HG02870 (cell line): ENCODE measurements at regions not wholly inside any gene's neighbourhood (a gene's known extent, or its start where the extent isn't known, plus 50 kb on each side); places are given as distances from the start of the nearest gene placed in this dataset.

Experiments used
- ATAC-seq: cut with Tn5 transposase; IDR thresholded peaks from one replicate; pipeline ENCODE4 v1.9.1; 2021; ENCODE audit warnings: mild to moderate bottlenecking, moderate library complexity; ENCODE audit not compliant: unreplicated experiment

GRCh38 chr1:81129366-81129765 lies 671.4 kb upstream of the ADGRL2 start:
- no peak for ATAC-seq

DNA sequence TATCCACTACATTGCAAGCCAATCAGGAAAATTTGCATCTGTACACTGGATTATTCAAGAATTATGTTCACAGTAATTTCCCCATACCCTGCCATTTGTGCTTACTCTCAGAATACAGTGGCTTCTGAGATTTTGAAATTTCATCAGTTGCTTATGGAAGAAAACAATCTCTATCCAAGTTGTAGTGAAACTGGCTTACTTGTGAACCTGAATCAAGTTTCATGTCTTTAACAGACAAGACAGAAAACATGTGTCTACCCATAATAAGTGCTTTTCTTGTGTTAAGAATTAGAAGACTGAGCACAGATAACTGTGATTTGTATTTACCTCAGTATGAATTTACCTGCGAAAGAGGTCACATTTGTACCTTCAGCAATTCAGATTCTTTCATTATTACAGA lies 672.7 kb upstream of the ADGRL2 start:
- no peak for ATAC-seq

- no peak for ATAC-seq
These were observed 673.6 kb upstream of the ADGRL2 start for GRCh38 chr1:81126989-81127581.

GRCh38 chr1:81125672-81126071 lies 675.1 kb upstream of the ADGRL2 start:
- ATAC-seq, result no peak

- ATAC-seq, result no peak
These were observed 679.4 kb upstream of the ADGRL2 start for GRCh38 chr1:81121306-81121705.

DNA sequence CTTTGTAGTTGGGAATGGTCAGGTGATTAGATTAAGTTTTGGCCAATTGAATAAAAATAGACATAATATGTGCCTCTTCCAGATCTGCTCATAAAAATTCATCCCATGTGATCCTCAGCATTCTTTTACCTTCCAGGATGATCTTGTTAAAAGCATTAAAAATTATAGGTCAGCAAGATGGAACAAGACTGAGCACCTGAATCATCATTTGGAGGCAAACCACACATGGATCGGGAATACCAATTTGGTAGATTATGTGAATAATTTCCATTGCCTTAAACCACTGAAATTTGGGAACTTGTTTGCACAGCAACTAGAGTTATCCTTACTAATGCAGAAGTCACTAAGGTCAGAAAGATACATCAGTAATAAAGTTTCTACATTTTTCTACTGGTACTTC lies 681.4 kb upstream of the ADGRL2 start:
- ATAC-seq, result no peak

- no peak for ATAC-seq
These were observed 682.2 kb upstream of the ADGRL2 start for GRCh38 chr1:81118550-81118949.

DNA sequence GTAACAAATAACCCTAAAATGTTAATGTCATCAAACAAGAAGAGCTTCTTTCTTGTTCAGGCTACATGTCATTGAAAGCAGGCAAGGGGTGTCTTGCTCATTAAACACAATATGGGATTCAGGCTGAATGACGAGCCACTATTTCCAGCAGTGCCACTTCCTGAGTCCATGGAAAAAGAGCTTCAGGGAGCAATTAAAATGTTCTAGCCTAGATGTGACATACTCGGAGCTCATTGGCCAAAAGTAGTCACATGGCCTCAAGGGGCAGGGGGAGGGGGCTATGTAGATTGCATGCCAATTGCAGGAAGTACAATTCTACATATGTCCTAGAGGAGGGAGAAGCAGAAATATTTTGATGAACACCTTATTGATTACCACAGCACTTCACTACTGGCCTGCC lies 685.3 kb upstream of the ADGRL2 start:
- ATAC-seq, result no peak

DNA sequence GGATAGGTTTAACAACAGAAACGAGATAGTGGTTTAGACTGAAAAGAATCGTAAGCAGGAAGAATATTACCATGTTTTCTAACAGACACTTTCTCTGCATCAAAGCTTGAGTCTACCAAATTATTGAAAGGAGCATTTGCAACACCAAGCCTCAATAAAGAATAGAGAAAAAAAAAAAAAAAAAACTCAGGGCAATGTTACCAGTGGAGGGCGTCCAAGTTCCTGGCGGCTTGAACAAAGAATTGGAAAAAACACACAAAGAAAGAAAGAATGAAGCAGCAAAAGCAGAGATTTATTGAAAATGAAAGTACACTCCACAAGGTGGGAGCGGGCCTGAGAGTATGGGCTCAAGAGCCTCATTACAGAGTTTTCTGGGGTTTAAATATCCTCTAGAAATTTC lies 686.5 kb upstream of the ADGRL2 start:
- ATAC-seq, result no peak

DNA sequence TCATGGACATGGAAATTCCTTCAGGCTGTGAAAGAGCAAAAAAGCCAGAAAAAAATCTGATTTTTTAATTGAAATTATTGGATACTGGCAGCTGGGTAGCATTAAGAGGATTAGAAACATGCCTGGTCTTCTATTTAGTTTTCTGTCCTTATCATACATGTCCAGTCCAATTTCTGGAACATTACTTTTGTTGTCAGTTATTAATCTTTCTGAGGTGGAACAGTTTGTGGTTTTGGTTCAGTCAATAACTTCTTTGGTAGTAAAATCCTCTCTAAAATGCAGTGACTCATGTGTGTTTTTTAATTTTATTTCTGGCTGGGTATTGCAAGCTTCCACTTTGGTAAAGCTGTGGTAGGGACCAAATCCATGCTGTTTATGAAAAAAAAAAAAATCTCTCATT lies 687.0 kb upstream of the ADGRL2 start:
- ATAC-seq, result no peak

DNA sequence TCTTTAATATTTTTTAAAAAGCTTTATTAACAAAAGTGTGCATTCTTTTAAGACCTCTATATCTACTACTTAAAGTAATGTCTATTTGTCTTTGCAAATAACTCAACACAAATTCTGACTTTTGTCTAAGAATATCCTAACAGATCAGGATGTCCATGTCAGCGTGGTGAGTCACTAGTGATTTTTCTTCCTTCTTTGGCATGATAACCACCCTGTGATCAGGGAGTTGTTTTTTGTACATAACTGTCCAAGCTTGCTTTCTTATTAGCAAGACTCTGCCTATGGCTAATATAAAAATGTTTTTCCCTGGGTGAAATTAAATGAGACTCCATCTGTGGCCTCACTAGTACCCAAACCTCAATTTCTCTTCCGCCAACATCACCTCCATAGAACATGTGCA lies 688.9 kb upstream of the ADGRL2 start:
- no peak for ATAC-seq

DNA sequence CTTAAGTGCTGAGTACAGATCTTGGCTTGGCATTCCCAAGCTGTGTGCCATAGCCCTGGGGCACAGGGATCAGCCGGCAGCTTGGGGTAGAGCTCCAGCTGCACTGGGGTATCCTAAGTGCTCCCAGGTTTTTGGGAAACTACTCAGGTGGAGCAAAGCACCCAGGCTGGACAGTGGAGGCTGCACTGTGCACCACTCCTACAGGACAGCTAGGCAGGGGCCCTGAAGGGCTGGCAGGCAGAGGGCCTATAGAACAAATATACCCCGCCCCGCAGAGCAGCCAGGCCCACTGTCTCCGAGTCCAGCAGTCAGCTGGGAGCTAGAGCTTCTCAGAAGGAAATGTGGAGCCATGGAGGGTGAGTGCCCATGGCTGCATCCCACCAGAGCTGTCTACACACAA lies 691.7 kb upstream of the ADGRL2 start:
- ATAC-seq, result no peak

- no peak for ATAC-seq
These were observed 702.9 kb upstream of the ADGRL2 start for GRCh38 chr1:81097860-81098259.

- ATAC-seq, result no peak
These were observed 727.2 kb upstream of the ADGRL2 start for GRCh38 chr1:81073580-81073979.

DNA sequence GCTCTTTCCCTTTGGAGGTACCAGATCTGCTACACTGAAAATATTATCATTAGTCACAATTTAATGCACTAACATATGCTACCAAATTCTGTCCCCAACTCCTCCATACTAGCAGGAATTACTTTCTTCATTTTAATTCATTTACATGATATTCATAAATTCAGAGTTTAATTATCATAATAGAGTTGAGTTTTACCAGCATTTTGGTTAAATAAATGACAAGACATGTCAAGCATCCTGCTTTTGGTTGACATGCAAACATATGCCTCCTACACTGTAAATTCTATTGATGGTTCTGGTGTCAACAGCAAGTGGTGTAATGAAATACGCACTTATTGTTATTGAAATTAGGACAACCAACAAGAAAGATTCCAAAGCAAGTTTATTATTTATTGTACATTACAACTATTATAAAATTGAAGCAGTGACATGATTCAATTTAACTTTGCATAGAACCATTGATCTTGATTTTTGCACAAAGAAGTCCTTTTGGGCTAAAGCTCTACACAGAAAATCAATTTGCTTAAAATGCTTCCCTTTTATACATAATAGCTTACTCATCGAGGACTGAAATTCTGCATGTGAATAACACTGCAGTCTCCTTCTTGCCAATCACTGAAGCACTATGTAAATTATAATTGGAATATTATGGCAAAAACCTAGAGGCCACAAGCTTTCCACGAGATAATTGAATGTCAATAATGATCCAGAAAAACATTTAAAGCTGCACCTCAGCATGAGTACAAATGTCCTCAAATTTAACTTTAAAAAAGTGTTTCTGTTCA lies 728.6 kb upstream of the ADGRL2 start:
- ATAC-seq, result no peak

DNA sequence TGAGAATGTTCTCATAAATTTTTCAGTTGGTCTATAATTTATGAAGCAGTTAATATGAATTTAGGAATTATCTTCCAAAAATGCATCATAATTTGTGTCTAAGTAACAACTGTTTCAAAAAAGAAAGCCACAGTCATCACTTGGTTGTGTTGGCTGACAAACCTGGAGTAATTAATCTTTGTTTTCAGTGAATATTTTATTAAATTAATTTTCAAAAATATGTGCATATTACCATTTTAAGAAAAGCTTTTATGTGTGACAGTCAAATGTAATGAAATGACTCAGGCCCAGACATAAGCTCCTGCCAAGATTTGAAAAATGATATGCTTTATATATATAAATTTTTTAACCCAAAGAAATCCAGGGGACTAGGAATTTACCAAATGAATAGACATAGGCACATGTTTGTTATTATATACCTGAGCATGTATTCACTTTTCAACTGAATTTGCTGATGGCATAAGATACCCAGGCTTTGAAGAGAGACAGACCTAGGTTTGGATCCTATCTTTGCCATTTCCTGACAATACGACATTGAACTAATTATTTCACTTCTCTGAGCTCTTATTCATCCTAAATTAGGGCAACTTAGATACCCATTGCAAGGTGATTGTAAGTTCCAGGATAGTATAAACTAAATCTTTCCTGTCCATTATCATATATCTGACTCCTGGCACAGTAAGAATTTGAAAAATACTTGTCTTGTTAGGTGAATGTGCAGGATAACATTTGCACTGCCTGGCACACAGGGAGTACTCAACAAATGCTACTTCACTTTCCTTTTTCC lies 729.5 kb upstream of the ADGRL2 start:
- no peak for ATAC-seq

GRCh38 chr1:81069856-81070255 lies 730.9 kb upstream of the ADGRL2 start:
- no peak for ATAC-seq

DNA sequence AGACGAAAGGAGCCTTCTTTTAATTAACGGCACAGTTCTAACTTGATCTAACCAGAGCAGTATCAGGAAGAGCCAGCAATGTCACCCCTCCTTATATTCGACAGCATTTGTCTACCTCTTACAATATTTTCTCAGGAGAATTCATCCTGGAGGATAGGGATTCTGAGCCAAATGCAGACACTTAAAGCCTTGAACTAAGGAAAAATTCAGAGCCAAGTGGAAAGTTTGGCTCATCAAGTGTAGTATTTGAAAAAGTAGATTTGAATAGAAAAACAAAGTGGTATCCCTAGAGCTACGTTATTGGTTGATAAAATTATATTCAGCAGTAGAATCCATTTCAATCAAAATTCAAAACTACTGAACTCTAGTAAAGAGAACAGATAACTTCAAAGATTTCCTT lies 732.0 kb upstream of the ADGRL2 start:
- ATAC-seq, result no peak

- no peak for ATAC-seq
These were observed 746.9 kb upstream of the ADGRL2 start for GRCh38 chr1:81053826-81054225.

DNA sequence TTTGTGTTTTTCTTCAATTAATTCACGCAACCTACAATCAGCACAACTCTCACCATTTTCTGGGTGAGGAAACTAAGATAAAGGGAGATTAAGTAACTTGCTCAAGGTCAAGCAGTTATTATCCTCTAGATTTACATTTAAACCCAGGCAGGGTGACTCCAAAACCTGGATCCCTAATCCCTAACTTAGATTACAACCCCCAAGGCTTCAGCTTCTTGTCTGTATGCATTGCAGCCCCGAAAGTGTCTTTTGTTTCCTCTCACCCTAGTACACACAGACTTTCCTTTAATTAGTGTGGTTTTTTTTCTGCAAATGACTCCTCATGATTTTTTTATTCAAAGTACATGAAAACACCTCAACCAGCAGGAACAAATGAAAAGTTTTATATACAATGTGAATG lies 748.6 kb upstream of the ADGRL2 start:
- ATAC-seq, result no peak

- ATAC-seq, result no peak
These were observed 750.3 kb upstream of the ADGRL2 start for GRCh38 chr1:81050390-81050789.

- no peak for ATAC-seq
These were observed 756.0 kb upstream of the ADGRL2 start for GRCh38 chr1:81044708-81045107.
